GM06990 (cell line): ENCODE measurements at regions not wholly inside any gene's neighbourhood (a gene's known extent, or its start where the extent isn't known, plus 50 kb on each side); places are given as distances from the start of the nearest gene placed in this dataset.
"Not testable (repeated sequence)": the region's sequence is repeated elsewhere in the genome, so short reads cannot be mapped to it uniquely, and the experiment has no call there.

Experiments used
- DNase-seq: peaks from one replicate; pipeline ENCODE4 v3.0.0-alpha.2; 2011; ENCODE audit not compliant: insufficient read length; ENCODE audit errors: extremely low read depth
- H3K27me3 ChIP-seq: replicated peaks from 2 replicates; pipeline ENCODE4 v1.6.0; 2011; ENCODE audit warnings: low read length; ENCODE audit not compliant: control insufficient read depth, insufficient read depth
- H3K36me3 ChIP-seq: 2 replicates; pipeline ENCODE4 v1.5.1; 2011; ENCODE audit warnings: low read length; ENCODE audit not compliant: control insufficient read depth, insufficient read depth
- H3K4me3 ChIP-seq: replicated peaks from 2 replicates; pipeline ENCODE4 v1.5.1; 2011; ENCODE audit warnings: low read depth, mild to moderate bottlenecking, control low read depth, low read length
- TF ChIP-seq, protein P1 (sequence below): IDR thresholded peaks from 2 replicates; pipeline ENCODE4 v1.5.1; 2011; ENCODE audit warnings: low read length, control low read depth, mild to moderate bottlenecking, inconsistent platforms; ENCODE audit not compliant: insufficient read depth, poor library complexity, severe bottlenecking

DNA sequence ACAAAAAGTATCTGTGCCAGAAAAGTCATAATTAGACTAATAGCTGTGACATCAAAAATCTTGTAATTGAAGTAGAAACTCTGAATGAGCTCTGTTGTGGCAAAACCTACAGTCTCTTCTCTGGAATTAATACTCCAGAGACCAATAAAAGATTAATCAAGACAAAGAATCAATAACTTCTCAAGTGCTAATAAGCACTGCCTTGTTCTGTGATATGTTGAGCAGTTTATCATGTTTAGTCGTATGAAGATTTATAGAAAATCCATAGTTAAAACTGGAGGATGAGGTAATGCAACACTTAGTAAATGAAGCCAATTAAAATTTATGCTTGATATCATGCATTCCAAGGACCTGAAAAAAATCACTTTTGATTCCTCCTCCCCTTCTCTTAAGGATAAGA, 72.3 kb upstream of the RNF32 start:
- TF ChIP-seq, protein P1, sequence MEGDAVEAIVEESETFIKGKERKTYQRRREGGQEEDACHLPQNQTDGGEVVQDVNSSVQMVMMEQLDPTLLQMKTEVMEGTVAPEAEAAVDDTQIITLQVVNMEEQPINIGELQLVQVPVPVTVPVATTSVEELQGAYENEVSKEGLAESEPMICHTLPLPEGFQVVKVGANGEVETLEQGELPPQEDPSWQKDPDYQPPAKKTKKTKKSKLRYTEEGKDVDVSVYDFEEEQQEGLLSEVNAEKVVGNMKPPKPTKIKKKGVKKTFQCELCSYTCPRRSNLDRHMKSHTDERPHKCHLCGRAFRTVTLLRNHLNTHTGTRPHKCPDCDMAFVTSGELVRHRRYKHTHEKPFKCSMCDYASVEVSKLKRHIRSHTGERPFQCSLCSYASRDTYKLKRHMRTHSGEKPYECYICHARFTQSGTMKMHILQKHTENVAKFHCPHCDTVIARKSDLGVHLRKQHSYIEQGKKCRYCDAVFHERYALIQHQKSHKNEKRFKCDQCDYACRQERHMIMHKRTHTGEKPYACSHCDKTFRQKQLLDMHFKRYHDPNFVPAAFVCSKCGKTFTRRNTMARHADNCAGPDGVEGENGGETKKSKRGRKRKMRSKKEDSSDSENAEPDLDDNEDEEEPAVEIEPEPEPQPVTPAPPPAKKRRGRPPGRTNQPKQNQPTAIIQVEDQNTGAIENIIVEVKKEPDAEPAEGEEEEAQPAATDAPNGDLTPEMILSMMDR: no peak
- no peak overlapping the region for H3K4me3 ChIP-seq
- no peaks in the 10 kb centered on the region for H3K36me3 ChIP-seq

DNA sequence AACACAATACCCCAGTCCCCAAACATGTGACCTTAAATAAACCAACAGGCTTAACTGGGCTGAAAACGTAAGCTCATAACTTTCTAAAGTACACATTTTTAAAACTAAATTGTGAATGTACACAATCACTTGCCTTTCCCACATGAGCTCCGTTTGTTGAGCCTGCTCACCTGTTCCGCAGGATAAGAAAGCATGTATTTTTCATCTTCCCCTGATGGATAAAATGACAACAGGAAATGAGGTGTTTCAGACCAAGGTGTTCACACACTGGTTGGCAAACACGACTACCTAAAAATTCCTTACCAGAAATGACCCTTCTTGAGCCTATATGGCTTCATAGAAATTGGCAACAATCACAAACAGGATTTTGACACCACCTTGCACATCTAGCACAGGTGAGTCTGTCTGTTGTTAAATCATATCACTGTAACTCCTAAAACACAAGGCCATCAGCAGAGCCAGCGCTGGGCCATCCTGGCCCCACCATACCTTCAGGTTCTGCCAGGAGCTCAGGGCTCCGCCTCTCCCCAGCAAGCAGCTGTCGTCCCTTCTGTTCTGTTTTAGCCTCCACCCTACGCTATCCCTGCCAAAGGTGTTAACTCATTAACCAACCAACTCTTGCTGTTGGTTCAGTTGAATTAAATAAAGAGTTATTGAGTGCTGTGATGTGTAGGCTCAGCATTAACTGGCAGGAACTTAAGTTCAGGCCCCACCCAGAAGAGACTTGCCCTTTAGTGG, 73.6 kb upstream of the RNF32 start:
- TF ChIP-seq, protein P1: no peak
- no peaks in the 10 kb centered on the region for H3K36me3 ChIP-seq
- no peak overlapping the region for H3K4me3 ChIP-seq
- no peak for DNase-seq
- H3K27me3 ChIP-seq: no peaks in the 10 kb centered on the region

More for the DNA sequence above, 72.3 kb upstream of the RNF32 start:
- H3K27me3 ChIP-seq: no peaks in the 10 kb centered on the region
- DNase-seq: no peak

DNA sequence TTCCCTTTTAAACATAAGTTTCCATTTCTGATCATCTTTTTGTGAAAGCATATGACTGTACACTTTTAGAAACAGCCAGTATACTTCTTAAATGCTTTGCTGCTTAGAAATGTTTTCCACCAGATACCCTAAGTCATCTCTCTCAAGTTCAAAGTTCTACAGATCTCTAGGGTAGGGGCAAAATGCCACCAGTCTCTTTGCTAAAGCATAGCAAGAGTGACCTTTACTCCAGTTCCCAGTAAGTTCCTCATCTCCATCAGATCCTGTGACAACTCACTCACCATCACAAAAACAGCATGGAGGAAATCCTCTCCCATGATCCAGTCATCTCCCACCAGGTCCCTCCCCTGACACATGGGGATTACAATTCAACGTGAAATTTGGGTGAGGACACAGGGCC, 75.6 kb upstream of the RNF32 start:
- not testable (repeated sequence) for H3K36me3 ChIP-seq, DNase-seq, H3K4me3 ChIP-seq, H3K27me3 ChIP-seq

DNA sequence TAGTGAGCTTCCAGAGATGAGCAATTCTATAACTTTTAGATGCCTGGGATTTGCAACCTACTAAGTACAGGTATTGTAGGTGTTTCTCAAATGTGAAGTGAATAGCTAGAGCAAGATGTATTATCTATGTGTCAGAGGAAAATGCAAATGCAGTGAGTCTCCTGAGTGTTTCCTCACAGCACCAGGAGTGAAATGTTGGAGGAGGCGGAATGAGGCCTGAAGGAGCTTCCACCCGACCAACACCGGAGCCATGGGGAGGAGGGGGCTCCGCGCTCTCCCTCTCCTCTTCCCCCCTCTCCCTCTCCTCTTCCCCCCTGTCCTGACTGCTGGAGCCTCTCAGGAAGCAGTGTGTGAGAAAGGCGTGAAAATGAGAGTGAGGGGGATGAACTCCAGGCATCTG, 79.9 kb upstream of the RNF32 start:
- Histone ChIP-seq H3K27me3 (no peaks in the 10 kb centered on the region), H3K4me3 (no peak overlapping the region), H3K36me3 (no peaks in the 10 kb centered on the region)
- DNase-seq: no peak
- TF ChIP-seq, protein P1: no peak

DNA sequence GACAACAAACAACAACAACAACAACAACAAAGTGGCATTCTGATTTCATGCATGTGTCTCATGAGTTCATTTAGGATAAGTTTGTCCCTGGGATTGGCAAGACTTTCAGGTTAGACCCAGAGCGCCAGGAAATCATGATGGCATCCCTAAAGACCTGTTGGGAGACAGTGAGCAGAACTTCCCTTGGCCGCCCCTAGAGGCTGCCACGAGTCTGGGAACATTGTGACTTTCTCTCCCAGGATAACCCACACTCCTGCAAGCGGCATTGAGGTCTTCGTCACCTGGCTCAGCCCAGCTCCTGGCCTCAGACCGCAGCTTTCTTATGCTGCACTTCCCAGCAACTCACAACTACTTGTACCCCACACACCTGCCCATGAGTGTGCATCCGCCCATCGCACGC, 80.5 kb upstream of the RNF32 start:
- no peak for DNase-seq
- TF ChIP-seq, protein P1: peak; percentile 22

DNA sequence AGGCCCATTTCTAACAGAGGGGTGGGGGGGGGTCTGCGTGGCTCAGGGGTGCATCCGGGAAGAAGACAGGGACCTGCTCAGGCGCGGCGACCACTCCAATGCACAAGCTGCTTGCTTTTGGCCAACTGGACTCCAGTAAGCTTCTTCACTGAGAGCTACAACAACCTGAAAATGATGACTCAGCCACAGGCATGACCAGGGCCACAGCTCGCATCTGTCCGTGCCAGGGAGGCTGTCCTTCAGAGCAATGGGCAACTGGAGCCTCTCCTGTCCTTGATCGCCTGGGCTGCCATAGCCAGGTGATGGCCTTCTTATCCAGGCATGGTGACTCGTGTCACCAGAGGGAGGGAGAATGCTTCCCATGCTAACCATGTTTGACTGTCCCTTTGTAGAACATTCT, 81.6 kb upstream of the RNF32 start:
- Histone ChIP-seq H3K4me3 (no peak overlapping the region), H3K36me3 (no peaks in the 10 kb centered on the region), H3K27me3 (no peaks in the 10 kb centered on the region)
- DNase-seq: no peak
- TF ChIP-seq, protein P1: no peak

More for the DNA sequence above, 80.5 kb upstream of the RNF32 start:
- Histone ChIP-seq H3K36me3 (no peaks in the 10 kb centered on the region), H3K4me3 (no peak overlapping the region), H3K27me3 (no peaks in the 10 kb centered on the region)
